ENCODE measurements at regions not wholly inside any gene's neighbourhood (a gene's known extent, or its start where the extent isn't known, plus 50 kb on each side); places are given as distances from the start of the nearest gene placed in this dataset.
A peak's percentile ranks its signal among the peaks of the same experiment; 100 is the strongest.

- peak in 2 of 5 experiments; percentile 33 to 48 for DNase-seq
Measured at GRCh38 chr15:69718916-69719315, 266.3 kb downstream of the RPLP1 start.

GRCh38 chr15:69719527-69720240 lies 267.1 kb downstream of the RPLP1 start:
- DNase-seq = peak in 3 of 5 experiments; percentile 44 to 79 (median 60)

- DNase-seq = no peak
Measured at GRCh38 chr15:69720536-69720935, 267.9 kb downstream of the RPLP1 start.

- DNase-seq = no peak
Measured at GRCh38 chr15:69722924-69723323, 270.3 kb downstream of the RPLP1 start.

- no peak for DNase-seq
Measured at GRCh38 chr15:69723404-69724096, 270.9 kb downstream of the RPLP1 start.

- no peak for DNase-seq
Measured at GRCh38 chr15:69724333-69724732, 271.7 kb downstream of the RPLP1 start.

- DNase-seq = no peak
Measured at GRCh38 chr15:69725275-69725674, 272.7 kb downstream of the RPLP1 start.

- no peak for DNase-seq
Measured at GRCh38 chr15:69725957-69726356, 273.3 kb downstream of the RPLP1 start.

GRCh38 chr15:69727121-69727924 lies 274.7 kb downstream of the RPLP1 start:
- DNase-seq = no peak

GRCh38 chr15:69729167-69729748 lies 276.6 kb downstream of the RPLP1 start:
- peak; percentile 35 to 66 (median 51) for DNase-seq

GRCh38 chr15:69730281-69731080 lies 277.9 kb downstream of the RPLP1 start:
- DNase-seq = no peak

GRCh38 chr15:69731081-69731330 lies 278.4 kb downstream of the RPLP1 start:
- no peak for DNase-seq

- no peak for DNase-seq
Measured at GRCh38 chr15:69731581-69731980, 279.0 kb downstream of the RPLP1 start.

GRCh38 chr15:69732133-69732532 lies 279.5 kb downstream of the RPLP1 start:
- DNase-seq = no peak

- no peak for DNase-seq
Measured at GRCh38 chr15:69734699-69735098, 282.1 kb downstream of the RPLP1 start.

- no peak for DNase-seq
Measured at GRCh38 chr15:69735121-69735520, 282.5 kb downstream of the RPLP1 start.

GRCh38 chr15:69736161-69736560 lies 283.5 kb downstream of the RPLP1 start:
- DNase-seq = no peak

GRCh38 chr15:69737916-69738315 lies 285.3 kb downstream of the RPLP1 start:
- no peak for DNase-seq

GRCh38 chr15:69740684-69741083 lies 288.1 kb downstream of the RPLP1 start:
- DNase-seq = no peak

- no peak for DNase-seq
Measured at GRCh38 chr15:69742361-69742760, 289.7 kb downstream of the RPLP1 start.

- no peak for DNase-seq
Measured at GRCh38 chr15:69743091-69743490, 290.5 kb downstream of the RPLP1 start.

- DNase-seq = no peak
Measured at GRCh38 chr15:69744391-69745162, 292.0 kb downstream of the RPLP1 start.

Measured in T-helper 2 cell (primary cell).